ENCODE measurements at regions not wholly inside any gene's neighbourhood (a gene's known extent, or its start where the extent isn't known, plus 50 kb on each side); places are given as distances from the start of the nearest gene placed in this dataset.

GRCh38 chr15:95449230-95449628, 881.3 kb upstream of the NR2F2 start:
- DNase-seq (ENCODE audit: low spot score): no peak

GRCh38 chr15:95450413-95450812, 880.1 kb upstream of the NR2F2 start:
- no peak for DNase-seq (ENCODE audit: low spot score)

GRCh38 chr15:95451938-95452337, 878.6 kb upstream of the NR2F2 start:
- no peak for DNase-seq (ENCODE audit: low spot score)

- DNase-seq (ENCODE audit: low spot score): no peak
Observed at GRCh38 chr15:95454403-95455262, 875.9 kb upstream of the NR2F2 start.

- DNase-seq (ENCODE audit: low spot score): no peak
Observed at GRCh38 chr15:95457520-95457919, 873.0 kb upstream of the NR2F2 start.

- no peak for DNase-seq (ENCODE audit: low spot score)
Observed at GRCh38 chr15:95458721-95459120, 871.8 kb upstream of the NR2F2 start.

- no peak for DNase-seq (ENCODE audit: low spot score)
Observed at GRCh38 chr15:95459273-95459672, 871.2 kb upstream of the NR2F2 start.

GRCh38 chr15:95464509-95464908, 866.0 kb upstream of the NR2F2 start:
- no peak for DNase-seq (ENCODE audit: low spot score)

GRCh38 chr15:95468820-95469219, 861.7 kb upstream of the NR2F2 start:
- DNase-seq (ENCODE audit: low spot score): no peak

GRCh38 chr15:95469496-95470000, 861.0 kb upstream of the NR2F2 start:
- no peak for DNase-seq (ENCODE audit: low spot score)

GRCh38 chr15:95470529-95470928, 860.0 kb upstream of the NR2F2 start:
- DNase-seq (ENCODE audit: low spot score): no peak

- no peak for DNase-seq (ENCODE audit: low spot score)
Observed at GRCh38 chr15:95470997-95471689, 859.4 kb upstream of the NR2F2 start.

- DNase-seq (ENCODE audit: low spot score): no peak
Observed at GRCh38 chr15:95471690-95472086, 858.8 kb upstream of the NR2F2 start.

GRCh38 chr15:95475067-95475466, 855.4 kb upstream of the NR2F2 start:
- no peak for DNase-seq (ENCODE audit: low spot score)

GRCh38 chr15:95479308-95479707, 851.2 kb upstream of the NR2F2 start:
- no peak for DNase-seq (ENCODE audit: low spot score)

- no peak for DNase-seq (ENCODE audit: low spot score)
Observed at GRCh38 chr15:95485367-95485766, 845.1 kb upstream of the NR2F2 start.

GRCh38 chr15:95486224-95486623, 844.3 kb upstream of the NR2F2 start:
- DNase-seq (ENCODE audit: low spot score): no peak

GRCh38 chr15:95489103-95489502, 841.4 kb upstream of the NR2F2 start:
- DNase-seq (ENCODE audit: low spot score): no peak

- no peak for DNase-seq (ENCODE audit: low spot score)
Observed at GRCh38 chr15:95492388-95493070, 838.0 kb upstream of the NR2F2 start.

GRCh38 chr15:95494971-95495541, 835.4 kb upstream of the NR2F2 start:
- no peak for DNase-seq (ENCODE audit: low spot score)

GRCh38 chr15:95497634-95498033, 832.9 kb upstream of the NR2F2 start:
- no peak for DNase-seq (ENCODE audit: low spot score)

GRCh38 chr15:95498961-95499360, 831.5 kb upstream of the NR2F2 start:
- no peak for DNase-seq (ENCODE audit: low spot score)

Measured in pons (tissue), 1 donor.